Lower leg skin (tissue), 3 donors: ENCODE measurements at regions not wholly inside any gene's neighbourhood (a gene's known extent, or its start where the extent isn't known, plus 50 kb on each side); places are given as distances from the start of the nearest gene placed in this dataset.

Experiments used
- POLR2A ChIP-seq, 2 donors: fragments of 450-650 bp; IDR thresholded peaks; one replicate each; pipeline ENCODE4 v1.6.1; 2016 to 2017; ENCODE audit warnings: antibody characterized with exemption in 2 of 2, mild to moderate bottlenecking in 1 of 2, moderate library complexity in 1 of 2
- TF ChIP-seq, protein P1 (sequence below), 3 donors: fragments of 450-650 bp; IDR thresholded peaks; one replicate each; pipeline ENCODE4 v1.5.1; 2016; ENCODE audit warnings: antibody characterized with exemption in 3 of 3, mild to moderate bottlenecking in 3 of 3, moderate library complexity in 2 of 3

- TF ChIP-seq, protein P1, sequence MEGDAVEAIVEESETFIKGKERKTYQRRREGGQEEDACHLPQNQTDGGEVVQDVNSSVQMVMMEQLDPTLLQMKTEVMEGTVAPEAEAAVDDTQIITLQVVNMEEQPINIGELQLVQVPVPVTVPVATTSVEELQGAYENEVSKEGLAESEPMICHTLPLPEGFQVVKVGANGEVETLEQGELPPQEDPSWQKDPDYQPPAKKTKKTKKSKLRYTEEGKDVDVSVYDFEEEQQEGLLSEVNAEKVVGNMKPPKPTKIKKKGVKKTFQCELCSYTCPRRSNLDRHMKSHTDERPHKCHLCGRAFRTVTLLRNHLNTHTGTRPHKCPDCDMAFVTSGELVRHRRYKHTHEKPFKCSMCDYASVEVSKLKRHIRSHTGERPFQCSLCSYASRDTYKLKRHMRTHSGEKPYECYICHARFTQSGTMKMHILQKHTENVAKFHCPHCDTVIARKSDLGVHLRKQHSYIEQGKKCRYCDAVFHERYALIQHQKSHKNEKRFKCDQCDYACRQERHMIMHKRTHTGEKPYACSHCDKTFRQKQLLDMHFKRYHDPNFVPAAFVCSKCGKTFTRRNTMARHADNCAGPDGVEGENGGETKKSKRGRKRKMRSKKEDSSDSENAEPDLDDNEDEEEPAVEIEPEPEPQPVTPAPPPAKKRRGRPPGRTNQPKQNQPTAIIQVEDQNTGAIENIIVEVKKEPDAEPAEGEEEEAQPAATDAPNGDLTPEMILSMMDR (IDR thresholded peaks at IDR 0.05), result no peak
- no peak for TF ChIP-seq POLR2A (IDR thresholded peaks at IDR 0.05)
Observed at GRCh38 chr11:42498971-42499370, 812.8 kb upstream of the API5 start.
